ENCODE measurements at regions not wholly inside any gene's neighbourhood (a gene's known extent, or its start where the extent isn't known, plus 50 kb on each side); places are given as distances from the start of the nearest gene placed in this dataset.

- TF ChIP-seq, protein P1, sequence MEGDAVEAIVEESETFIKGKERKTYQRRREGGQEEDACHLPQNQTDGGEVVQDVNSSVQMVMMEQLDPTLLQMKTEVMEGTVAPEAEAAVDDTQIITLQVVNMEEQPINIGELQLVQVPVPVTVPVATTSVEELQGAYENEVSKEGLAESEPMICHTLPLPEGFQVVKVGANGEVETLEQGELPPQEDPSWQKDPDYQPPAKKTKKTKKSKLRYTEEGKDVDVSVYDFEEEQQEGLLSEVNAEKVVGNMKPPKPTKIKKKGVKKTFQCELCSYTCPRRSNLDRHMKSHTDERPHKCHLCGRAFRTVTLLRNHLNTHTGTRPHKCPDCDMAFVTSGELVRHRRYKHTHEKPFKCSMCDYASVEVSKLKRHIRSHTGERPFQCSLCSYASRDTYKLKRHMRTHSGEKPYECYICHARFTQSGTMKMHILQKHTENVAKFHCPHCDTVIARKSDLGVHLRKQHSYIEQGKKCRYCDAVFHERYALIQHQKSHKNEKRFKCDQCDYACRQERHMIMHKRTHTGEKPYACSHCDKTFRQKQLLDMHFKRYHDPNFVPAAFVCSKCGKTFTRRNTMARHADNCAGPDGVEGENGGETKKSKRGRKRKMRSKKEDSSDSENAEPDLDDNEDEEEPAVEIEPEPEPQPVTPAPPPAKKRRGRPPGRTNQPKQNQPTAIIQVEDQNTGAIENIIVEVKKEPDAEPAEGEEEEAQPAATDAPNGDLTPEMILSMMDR (IDR thresholded peaks at IDR 0.05; ENCODE audit: low read depth, low read length, poor library complexity, severe bottlenecking) = no peak
- no peak for TF ChIP-seq EZH2phosphoT487 (IDR thresholded peaks at IDR 0.05; ENCODE audit: borderline replicate concordance, low read length)
- H3F3A ChIP-seq (ENCODE audit: control insufficient read depth, insufficient read depth) = no peaks in the 10 kb centered on the region
- H3K4me1 ChIP-seq (ENCODE audit: control insufficient read depth, low read length) = no peaks in the 10 kb centered on the region
- H3K79me2 ChIP-seq (ENCODE audit: control insufficient read depth, low read length) = no peaks in the 10 kb centered on the region
- no peaks in the 10 kb centered on the region for H4K20me1 ChIP-seq (ENCODE audit: control insufficient read depth, insufficient read depth, low read depth, low read length)
- no peaks in the 10 kb centered on the region for H3K9me3 ChIP-seq (ENCODE audit: control insufficient read depth, insufficient read depth, low read length)
- no peaks in the 10 kb centered on the region for H3K27me3 ChIP-seq (ENCODE audit: control insufficient read depth, low read length)
- H3K4me3 ChIP-seq (ENCODE audit: low read length) = no peak overlapping the region
- H3K36me3 ChIP-seq (ENCODE audit: control insufficient read depth, low read length) = no peaks in the 10 kb centered on the region
- H3K27ac ChIP-seq (ENCODE audit: low read depth, low read length) = no peak overlapping the region
- no peak overlapping the region for H3K4me2 ChIP-seq (ENCODE audit: low read length)
- no peaks in the 10 kb centered on the region for H3K9me2 ChIP-seq (replicated peaks; ENCODE audit: control insufficient read depth, low read length)
These were observed 233.6 kb downstream of the SH2D4B start for GRCh38 chr10:80771285-80771684.

- TF ChIP-seq EZH2phosphoT487 (IDR thresholded peaks at IDR 0.05; ENCODE audit: borderline replicate concordance, low read length) = no peak
- TF ChIP-seq, protein P1 (IDR thresholded peaks at IDR 0.05; ENCODE audit: low read depth, low read length, poor library complexity, severe bottlenecking) = no peak
- no peaks in the 10 kb centered on the region for H4K20me1 ChIP-seq (ENCODE audit: control insufficient read depth, insufficient read depth, low read depth, low read length)
These were observed 234.3 kb downstream of the SH2D4B start for GRCh38 chr10:80771902-80772555.

DNA sequence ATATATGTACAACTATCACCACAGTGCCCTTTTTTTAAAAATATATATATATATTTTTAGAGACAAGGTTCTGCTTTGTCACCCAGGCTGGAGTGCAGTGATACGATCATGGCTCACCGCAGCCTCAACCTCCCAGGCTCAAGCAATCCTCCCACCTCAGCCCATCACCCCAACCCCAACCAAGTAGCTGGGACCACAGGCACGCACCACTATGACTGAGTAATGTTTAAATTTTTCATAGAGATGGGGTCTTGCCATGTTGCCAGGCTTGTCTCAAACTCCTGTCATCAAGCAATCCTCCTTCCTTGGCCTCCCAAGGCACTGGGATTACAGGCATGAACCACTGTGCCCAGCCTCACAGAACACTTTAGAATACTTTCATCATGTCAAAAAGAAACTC is 234.9 kb downstream of the SH2D4B start:
- Histone ChIP-seq H3K27ac (ENCODE audit: low read depth, low read length) (no peak overlapping the region), H3K4me1 (ENCODE audit: control insufficient read depth, low read length) (no peaks in the 10 kb centered on the region), H3K27me3 (ENCODE audit: control insufficient read depth, low read length) (no peaks in the 10 kb centered on the region), H3K4me3 (ENCODE audit: low read length) (no peak overlapping the region), H3K4me2 (ENCODE audit: low read length) (no peak overlapping the region), H4K20me1 (ENCODE audit: control insufficient read depth, insufficient read depth, low read depth, low read length) (no peaks in the 10 kb centered on the region), H3F3A (ENCODE audit: control insufficient read depth, insufficient read depth) (no peaks in the 10 kb centered on the region), H3K36me3 (ENCODE audit: control insufficient read depth, low read length) (no peaks in the 10 kb centered on the region), H3K9me2 (replicated peaks; ENCODE audit: control insufficient read depth, low read length) (no peaks in the 10 kb centered on the region), H3K79me2 (ENCODE audit: control insufficient read depth, low read length) (no peaks in the 10 kb centered on the region), H3K9me3 (ENCODE audit: control insufficient read depth, insufficient read depth, low read length) (no peaks in the 10 kb centered on the region)
- TF ChIP-seq EZH2phosphoT487 (IDR thresholded peaks at IDR 0.05; ENCODE audit: borderline replicate concordance, low read length) = no peak
- TF ChIP-seq, protein P1 (IDR thresholded peaks at IDR 0.05; ENCODE audit: low read depth, low read length, poor library complexity, severe bottlenecking) = no peak

More at GRCh38 chr10:80771902-80772555, 234.3 kb downstream of the SH2D4B start:
- Histone ChIP-seq H3K4me2 (ENCODE audit: low read length) (no peak overlapping the region), H3K27ac (ENCODE audit: low read depth, low read length) (no peak overlapping the region), H3K27me3 (ENCODE audit: control insufficient read depth, low read length) (no peaks in the 10 kb centered on the region), H3K9me2 (replicated peaks; ENCODE audit: control insufficient read depth, low read length) (no peaks in the 10 kb centered on the region), H3K36me3 (ENCODE audit: control insufficient read depth, low read length) (no peaks in the 10 kb centered on the region), H3K4me1 (ENCODE audit: control insufficient read depth, low read length) (no peaks in the 10 kb centered on the region), H3K4me3 (ENCODE audit: low read length) (no peak overlapping the region), H3F3A (ENCODE audit: control insufficient read depth, insufficient read depth) (no peaks in the 10 kb centered on the region), H3K79me2 (ENCODE audit: control insufficient read depth, low read length) (no peaks in the 10 kb centered on the region), H3K9me3 (ENCODE audit: control insufficient read depth, insufficient read depth, low read length) (no peaks in the 10 kb centered on the region)

Measured in DOHH2 (cell line).